ENCODE measurements at regions not wholly inside any gene's neighbourhood (a gene's known extent, or its start where the extent isn't known, plus 50 kb on each side); places are given as distances from the start of the nearest gene placed in this dataset.

- DNase-seq, result no peak
Measured at GRCh38 chr13:84497613-84498012, 615.3 kb upstream of the SLITRK1 start.

- DNase-seq, result no peak
Measured at GRCh38 chr13:84491952-84492351, 609.7 kb upstream of the SLITRK1 start.

GRCh38 chr13:84487752-84488151 is 605.5 kb upstream of the SLITRK1 start:
- no peak for DNase-seq

- DNase-seq, result no peak
Measured at GRCh38 chr13:84481958-84482357, 599.7 kb upstream of the SLITRK1 start.

GRCh38 chr13:84479656-84480055 is 597.4 kb upstream of the SLITRK1 start:
- no peak for DNase-seq

GRCh38 chr13:84470528-84470927 is 588.3 kb upstream of the SLITRK1 start:
- DNase-seq, result no peak

- DNase-seq, result no peak
Measured at GRCh38 chr13:84466461-84466860, 584.2 kb upstream of the SLITRK1 start.

GRCh38 chr13:84460989-84461388 is 578.7 kb upstream of the SLITRK1 start:
- DNase-seq, result no peak

- no peak for DNase-seq
Measured at GRCh38 chr13:84455143-84455905, 573.0 kb upstream of the SLITRK1 start.

- no peak for DNase-seq
Measured at GRCh38 chr13:84447640-84447978, 565.3 kb upstream of the SLITRK1 start.

- no peak for DNase-seq
Measured at GRCh38 chr13:84446972-84447639, 564.8 kb upstream of the SLITRK1 start.

GRCh38 chr13:84445776-84446175 is 563.5 kb upstream of the SLITRK1 start:
- no peak for DNase-seq

GRCh38 chr13:84443463-84443862 is 561.2 kb upstream of the SLITRK1 start:
- DNase-seq, result no peak

GRCh38 chr13:84439108-84439507 is 556.8 kb upstream of the SLITRK1 start:
- DNase-seq, result no peak

GRCh38 chr13:84433024-84433423 is 550.8 kb upstream of the SLITRK1 start:
- DNase-seq, result no peak

- DNase-seq, result no peak
Measured at GRCh38 chr13:84431646-84432045, 549.4 kb upstream of the SLITRK1 start.

GRCh38 chr13:84430446-84430845 is 548.2 kb upstream of the SLITRK1 start:
- DNase-seq, result no peak

- no peak for DNase-seq
Measured at GRCh38 chr13:84430015-84430414, 547.7 kb upstream of the SLITRK1 start.

GRCh38 chr13:84418041-84418440 is 535.8 kb upstream of the SLITRK1 start:
- DNase-seq, result no peak

GRCh38 chr13:84417416-84417815 is 535.1 kb upstream of the SLITRK1 start:
- no peak for DNase-seq

GRCh38 chr13:84413016-84413415 is 530.7 kb upstream of the SLITRK1 start:
- no peak for DNase-seq

- no peak for DNase-seq
Measured at GRCh38 chr13:84405286-84405685, 523.0 kb upstream of the SLITRK1 start.

GRCh38 chr13:84400706-84401105 is 518.4 kb upstream of the SLITRK1 start:
- peak; percentile 27 for DNase-seq

GRCh38 chr13:84399320-84400085 is 517.2 kb upstream of the SLITRK1 start:
- no peak for DNase-seq

Data from DMS153 (cell line).